Right lobe of liver (tissue), 6 donors: ENCODE measurements at regions not wholly inside any gene's neighbourhood (a gene's known extent, or its start where the extent isn't known, plus 50 kb on each side); places are given as distances from the start of the nearest gene placed in this dataset.

ENCODE experiments used
- ATAC-seq, 4 donors: fragments of 200-7000 bp; cut with Tn5 transposase; one replicate each; pipeline ENCODE4 v1.9.1; 2020; ENCODE audit warnings: mild to moderate bottlenecking in 4 of 4, moderate library complexity in 4 of 4
- DNase-seq, 3 donors: peaks; one replicate each; pipeline ENCODE4 v3.0.0-alpha.2; 2020
- H3K27ac ChIP-seq, 3 donors: fragments of 200-600 bp; one replicate each; pipeline ENCODE4 v1.8.0; 2022
- H3K27me3 ChIP-seq, 2 donors: fragments of 200-600 bp; one replicate each; pipeline ENCODE4 v1.8.0; 2022
- H3K36me3 ChIP-seq, 4 donors: fragments of 200-600 bp; sonication (generic) in 1 of 4; one replicate each; pipeline versions ENCODE4 v1.5.1 to v1.8.0; 2017 to 2022; ENCODE audit warnings: control low read depth in 1 of 4
- H3K4me1 ChIP-seq, 4 donors: fragments of 200-600 bp; sonication (generic) in 1 of 4; one replicate each; pipeline versions ENCODE4 v1.5.1 to v1.8.0; 2017 to 2022; ENCODE audit warnings: control low read depth in 1 of 4
- H3K4me3 ChIP-seq, 3 donors: fragments of 200-600 bp; one replicate each; pipeline ENCODE4 v1.8.0; 2022
- H3K9me3 ChIP-seq, 4 donors: fragments of 200-600 bp; sonication (generic) in 1 of 4; one replicate each; pipeline versions ENCODE4 v1.5.1 to v1.8.0; 2017 to 2022; ENCODE audit warnings: control low read depth in 1 of 4
- CTCF ChIP-seq, 4 donors: fragments of 200-600 bp in 3 of 4; fragments of 450-650 bp in 1 of 4; IDR thresholded peaks; one replicate each; pipeline versions ENCODE4 v1.5.1 to v1.8.0; 2016 to 2022; ENCODE audit warnings: antibody characterized with exemption in 4 of 4, mild to moderate bottlenecking in 2 of 4
- POLR2A ChIP-seq: fragments of 450-650 bp; IDR thresholded peaks from one replicate; pipeline ENCODE4 v1.6.1; 2017; ENCODE audit warnings: antibody characterized with exemption, mild to moderate bottlenecking
- WGBS: methylation state at CpG from one replicate; pipeline ENCODE4 v1.1.6; 2018; ENCODE audit warnings: low coverage, low lambda C conversion rate; ENCODE audit not compliant: insufficient coverage; ENCODE audit errors: missing lambda C conversion rate; 5-methylcytosine and 5-hydroxymethylcytosine counted together
- intact Hi-C, 2 donors: fragments of 100-400 bp; cut with DNase I; formaldehyde crosslinking; loops; one replicate each; pipeline versions ENCODE4 v1.11.2 to v1.14.1; 2022
- donor health status: DM: no; HTN: yes; CAD: no.
- donor health status: DM: no; HTN: no; CAD: no.
- donor health status: DM: no; HTN: no; CAD: no.
- donor health status: DM: no; HTN: yes; CAD: no.
- donor health status: DM: no; HTN: yes; CAD: no.

DNA sequence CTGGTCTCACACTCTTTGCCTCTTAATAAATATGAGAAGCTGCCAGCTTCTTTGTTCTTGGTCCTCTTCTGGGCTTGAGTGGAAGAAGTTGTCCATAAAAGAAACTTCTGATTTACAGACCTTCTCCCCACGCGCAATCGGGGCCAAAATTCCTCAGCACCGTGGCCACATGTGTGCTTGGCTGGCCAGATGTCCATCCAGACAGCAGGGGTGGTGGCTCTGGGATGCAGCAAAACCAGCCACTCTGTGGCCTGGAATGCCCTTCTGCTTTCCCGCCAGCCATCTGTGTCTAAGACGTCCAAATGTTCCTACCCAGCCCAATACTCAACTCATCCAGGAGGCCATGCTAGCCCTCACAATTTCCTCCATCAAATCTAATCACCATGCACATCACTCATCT is 250.8 kb downstream of the EN1 start:
- no peaks in the 10 kb centered on the region for H3K9me3 ChIP-seq
- H3K4me3 ChIP-seq = no peak overlapping the region
- intact Hi-C loops = no loop called here
- ATAC-seq (no peak), DNase-seq (no peak)
- 82% methylated on average over 5 of the region's 6 CpGs for WGBS
- no peaks in the 10 kb centered on the region for H3K4me1 ChIP-seq
- no peaks in the 10 kb centered on the region for H3K36me3 ChIP-seq
- no peaks in the 10 kb centered on the region for H3K27me3 ChIP-seq
- TF ChIP-seq CTCF (IDR thresholded peaks at IDR 0.05) (no peak), POLR2A (no peak)
- no peak overlapping the region for H3K27ac ChIP-seq

- 69% methylated on average over 1 of the region's 1 CpG for WGBS
- Histone ChIP-seq H3K9me3 (no peaks in the 10 kb centered on the region), H3K4me3 (no peak overlapping the region), H3K27ac (no peak overlapping the region), H3K4me1 (no peaks in the 10 kb centered on the region), H3K36me3 (no peaks in the 10 kb centered on the region), H3K27me3 (no peaks in the 10 kb centered on the region)
- ATAC-seq = no peak
- no peak for TF ChIP-seq POLR2A
- no peak for TF ChIP-seq CTCF (IDR thresholded peaks at IDR 0.05)
- intact Hi-C loops = no loop called here
- DNase-seq = no peak
These were observed 254.2 kb downstream of the EN1 start for GRCh38 chr2:118593257-118593656.

- DNase-seq (no peak), ATAC-seq (no peak)
- no peaks in the 10 kb centered on the region for H3K9me3 ChIP-seq
- no peak overlapping the region for H3K4me3 ChIP-seq
- intact Hi-C loops = no loop called here
- H3K27me3 ChIP-seq = no peaks in the 10 kb centered on the region
- 68% methylated on average over 7 of the region's 7 CpGs for WGBS
- TF ChIP-seq CTCF (IDR thresholded peaks at IDR 0.05) = no peak
- no peak for TF ChIP-seq POLR2A
- H3K27ac ChIP-seq = no peak overlapping the region
- H3K4me1 ChIP-seq = no peaks in the 10 kb centered on the region
- no peaks in the 10 kb centered on the region for H3K36me3 ChIP-seq
These were observed 256.2 kb downstream of the EN1 start for GRCh38 chr2:118591223-118591622.

GRCh38 chr2:118589721-118590120 is 257.7 kb downstream of the EN1 start:
- WGBS = 66% methylated on average over 3 of the region's 3 CpGs
- DNase-seq (no peak), ATAC-seq (no peak)
- TF ChIP-seq CTCF (IDR thresholded peaks at IDR 0.05) (no peak), POLR2A (no peak)
- Histone ChIP-seq H3K36me3 (no peaks in the 10 kb centered on the region), H3K4me1 (no peaks in the 10 kb centered on the region), H3K9me3 (no peaks in the 10 kb centered on the region), H3K27ac (no peak overlapping the region), H3K4me3 (no peak overlapping the region), H3K27me3 (no peaks in the 10 kb centered on the region)
- intact Hi-C loops = no loop called here

DNA sequence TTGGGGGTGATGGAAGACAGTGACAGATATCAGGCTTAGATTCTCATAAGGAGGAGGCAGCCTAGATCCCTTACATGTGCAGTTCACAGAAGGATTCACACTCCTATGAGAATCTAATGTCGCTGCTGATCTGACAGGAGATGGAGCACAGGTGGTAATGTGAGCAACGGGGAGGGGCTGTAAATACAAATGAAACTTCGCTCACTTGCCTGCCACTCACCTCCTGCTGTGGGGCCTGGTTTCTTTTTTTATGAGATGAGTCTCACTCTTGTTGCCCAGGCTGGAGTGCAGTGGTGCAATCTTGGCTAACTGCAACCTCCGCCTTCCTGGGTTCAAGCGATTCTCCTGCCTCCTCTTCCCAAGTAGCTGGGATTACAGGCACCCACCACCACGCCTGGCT is 258.6 kb downstream of the EN1 start:
- TF ChIP-seq POLR2A = no peak
- TF ChIP-seq CTCF (IDR thresholded peaks at IDR 0.05) = no peak
- DNase-seq = no peak
- Histone ChIP-seq H3K27ac (no peak overlapping the region), H3K27me3 (no peaks in the 10 kb centered on the region), H3K9me3 (no peaks in the 10 kb centered on the region), H3K4me3 (no peak overlapping the region), H3K4me1 (no peaks in the 10 kb centered on the region), H3K36me3 (no peaks in the 10 kb centered on the region)
- no peak for ATAC-seq
- intact Hi-C loops = no loop called here
- 60% methylated on average over 6 of the region's 6 CpGs for WGBS
